ENCODE measurements at regions not wholly inside any gene's neighbourhood (a gene's known extent, or its start where the extent isn't known, plus 50 kb on each side); places are given as distances from the start of the nearest gene placed in this dataset.

GRCh38 chr18:5817816-5818215, 77.5 kb downstream of the TMEM200C start:
- ChIA-PET CTCF (no interaction called here), POLR2A (no interaction called here), RAD21 (ENCODE audit: low non-redundant PET in 1 of 2, low total read pairs in 2 of 2, uncharacterized antibody in 2 of 2, unreplicated experiment in 2 of 2) (no interaction called here)
- H3K36me3 ChIP-seq (ENCODE audit: control insufficient read depth in 1 of 2, insufficient read depth in 2 of 2, low read length in 2 of 2): no peaks in the 10 kb centered on the region
- no peaks in the 10 kb centered on the region for H4K20me1 ChIP-seq (ENCODE audit: insufficient read depth)
- ATAC-seq: no peak
- no TSS peak for BruUV-seq (replicated peaks)
- DNase-seq (ENCODE audit: low read depth, low spot score): no peak
- no peak for TF ChIP-seq POLR2A (IDR thresholded peaks at IDR 0.05; ENCODE audit: borderline replicate concordance, extremely low read depth, insufficient read depth, insufficient read length)
- no peak for TF ChIP-seq FOSL1 (IDR thresholded peaks at IDR 0.05; ENCODE audit: low read depth)
- no peak for TF ChIP-seq MAX (IDR thresholded peaks at IDR 0.05)
- no peak for TF ChIP-seq ZNF274 (IDR thresholded peaks at IDR 0.05; ENCODE audit: low read depth, low read length)
- TF ChIP-seq POLR2AphosphoS5 (IDR thresholded peaks at IDR 0.05; ENCODE audit: low read depth, low read length): no peak
- TF ChIP-seq REST (IDR thresholded peaks at IDR 0.05; ENCODE audit: low read depth): no peak
- intact Hi-C loops (cut with micrococcal nuclease): no loop called here
- H3K9me2 ChIP-seq (ENCODE audit: insufficient read depth): no peaks in the 10 kb centered on the region
- no peak overlapping the region for H3K4me2 ChIP-seq (ENCODE audit: low read length)
- H3K4me3 ChIP-seq (replicated peaks in 1 of 2; ENCODE audit: low read depth in 1 of 2, low read length in 2 of 2): no peak overlapping the region
- H3K27ac ChIP-seq (ENCODE audit: low read depth, low read length): no peak overlapping the region
- H3K9ac ChIP-seq (ENCODE audit: low read length): no peak overlapping the region
- no peaks in the 10 kb centered on the region for H3K79me2 ChIP-seq (ENCODE audit: insufficient read depth, low read length)
- no peaks in the 10 kb centered on the region for H3K27me3 ChIP-seq (ENCODE audit: insufficient read depth, low read length)
- H2AFZ ChIP-seq (ENCODE audit: low read depth, low read length, poor library complexity, severe bottlenecking): no peak overlapping the region
- H3K4me1 ChIP-seq (ENCODE audit: control insufficient read depth in 1 of 2, insufficient read depth in 2 of 2, low read length in 2 of 2): no peaks in the 10 kb centered on the region
- peaks cover 8 to 21% of the 10 kb centered on the region in 2 experiments; a peak in 2 of 4 replicates for H3K9me3 ChIP-seq (ENCODE audit: control insufficient read depth in 1 of 2, insufficient read depth in 1 of 2, low read depth in 1 of 2, low read length in 2 of 2)

- Histone ChIP-seq H3K9ac (ENCODE audit: low read length) (no peak overlapping the region), H3K27me3 (ENCODE audit: insufficient read depth, low read length) (no peaks in the 10 kb centered on the region), H3K9me2 (ENCODE audit: insufficient read depth) (no peaks in the 10 kb centered on the region), H3K27ac (ENCODE audit: low read depth, low read length) (no peak overlapping the region), H3K4me2 (ENCODE audit: low read length) (no peak overlapping the region), H3K36me3 (ENCODE audit: control insufficient read depth in 1 of 2, insufficient read depth in 2 of 2, low read length in 2 of 2) (no peaks in the 10 kb centered on the region), H3K4me3 (replicated peaks in 1 of 2; ENCODE audit: low read depth in 1 of 2, low read length in 2 of 2) (no peak overlapping the region), H2AFZ (ENCODE audit: low read depth, low read length, poor library complexity, severe bottlenecking) (no peak overlapping the region), H3K4me1 (ENCODE audit: control insufficient read depth in 1 of 2, insufficient read depth in 2 of 2, low read length in 2 of 2) (no peaks in the 10 kb centered on the region), H3K9me3 (ENCODE audit: control insufficient read depth in 1 of 2, insufficient read depth in 1 of 2, low read depth in 1 of 2, low read length in 2 of 2) (peaks cover 3 to 23% of the 10 kb centered on the region in 2 experiments; a peak in 3 of 4 replicates), H3K79me2 (ENCODE audit: insufficient read depth, low read length) (no peaks in the 10 kb centered on the region), H4K20me1 (ENCODE audit: insufficient read depth) (no peaks in the 10 kb centered on the region)
- POLR2A ChIA-PET: no interaction called here
- CTCF ChIA-PET: no interaction called here
- intact Hi-C loops (cut with micrococcal nuclease): no loop called here
- RAD21 ChIA-PET (ENCODE audit: low non-redundant PET in 1 of 2, low total read pairs in 2 of 2, uncharacterized antibody in 2 of 2, unreplicated experiment in 2 of 2): no interaction called here
- DNase-seq (ENCODE audit: low read depth, low spot score) (no peak), ATAC-seq (no peak)
- no TSS peak for BruUV-seq (replicated peaks)
- TF ChIP-seq ZBTB33 (IDR thresholded peaks at IDR 0.05; ENCODE audit: extremely low read depth, insufficient replicate concordance, low read length): no peak
- no peak for TF ChIP-seq ZFX (IDR thresholded peaks at IDR 0.05)
- no peak for TF ChIP-seq CEBPB (IDR thresholded peaks at IDR 0.05; ENCODE audit: low read depth)
- no peak for TF ChIP-seq SP1 (IDR thresholded peaks at IDR 0.05; ENCODE audit: low read depth)
- no peak for TF ChIP-seq EGR1 (IDR thresholded peaks at IDR 0.05; ENCODE audit: low read depth)
- no peak for TF ChIP-seq POLR2AphosphoS5 (IDR thresholded peaks at IDR 0.05; ENCODE audit: low read depth, low read length)
- TF ChIP-seq MAX (IDR thresholded peaks at IDR 0.05): no peak
- TF ChIP-seq ZNF274 (IDR thresholded peaks at IDR 0.05; ENCODE audit: low read depth, low read length): no peak
- TF ChIP-seq CBX3 (IDR thresholded peaks at IDR 0.05; ENCODE audit: low read depth): no peak
- no peak for TF ChIP-seq EZH2 (IDR thresholded peaks at IDR 0.05)
Observed at GRCh38 chr18:5806860-5807259, 88.5 kb downstream of the TMEM200C start.
